ENCODE measurements at regions not wholly inside any gene's neighbourhood (a gene's known extent, or its start where the extent isn't known, plus 50 kb on each side); places are given as distances from the start of the nearest gene placed in this dataset.

GRCh38 chr21:32182449-32182848, 96.4 kb downstream of the MIS18A start:
- TF ChIP-seq POLR2A (IDR thresholded peaks at IDR 0.05): no peak
- no peak for TF ChIP-seq POLR2AphosphoS5 (IDR thresholded peaks at IDR 0.05)
- TF ChIP-seq CTCF (IDR thresholded peaks at IDR 0.05): no peak
- TF ChIP-seq EP300 (IDR thresholded peaks at IDR 0.05): no peak
- Histone ChIP-seq H3K27me3 (no peaks in the 10 kb centered on the region), H3K4me1 (no peaks in the 10 kb centered on the region), H3K36me3 (no peaks in the 10 kb centered on the region), H3K27ac (no peak overlapping the region), H3K9me3 (no peaks in the 10 kb centered on the region), H3K4me3 (no peak overlapping the region)
- no peak for ATAC-seq
- WGBS, 2 donors (ENCODE audit: low coverage in 1 of 2): 80 to 83% methylated on average over 1 of the region's 5 CpGs

GRCh38 chr21:32181457-32181856, 97.4 kb downstream of the MIS18A start:
- H3K4me1 ChIP-seq: no peaks in the 10 kb centered on the region
- H3K27ac ChIP-seq: no peak overlapping the region
- no peak for ATAC-seq
- 80 to 83% methylated on average over 1 of the region's 1 CpG for WGBS, 2 donors (ENCODE audit: low coverage in 1 of 2)
- no peak overlapping the region for H3K4me3 ChIP-seq
- H3K27me3 ChIP-seq: no peaks in the 10 kb centered on the region
- no peaks in the 10 kb centered on the region for H3K9me3 ChIP-seq
- no peaks in the 10 kb centered on the region for H3K36me3 ChIP-seq
- no peak for TF ChIP-seq CTCF (IDR thresholded peaks at IDR 0.05)

- no peaks in the 10 kb centered on the region for H3K9me3 ChIP-seq
- no peak overlapping the region for H3K27ac ChIP-seq
- no peak overlapping the region for H3K4me3 ChIP-seq
- H3K36me3 ChIP-seq: no peaks in the 10 kb centered on the region
- TF ChIP-seq POLR2A (IDR thresholded peaks at IDR 0.05) (no peak), EP300 (IDR thresholded peaks at IDR 0.05) (no peak), POLR2AphosphoS5 (IDR thresholded peaks at IDR 0.05) (no peak), CTCF (IDR thresholded peaks at IDR 0.05) (no peak)
- no peak for ATAC-seq
- H3K27me3 ChIP-seq: no peaks in the 10 kb centered on the region
- H3K4me1 ChIP-seq: no peaks in the 10 kb centered on the region
These were observed 104.0 kb downstream of the MIS18A start for GRCh38 chr21:32174819-32175218.

- 11 to 33% methylated on average over 1 of the region's 1 CpG for WGBS, 2 donors (ENCODE audit: low coverage in 1 of 2)
- Histone ChIP-seq H3K27ac (no peak overlapping the region), H3K36me3 (no peaks in the 10 kb centered on the region), H3K4me3 (no peak overlapping the region), H3K9me3 (no peaks in the 10 kb centered on the region), H3K27me3 (no peaks in the 10 kb centered on the region), H3K4me1 (no peaks in the 10 kb centered on the region)
- ATAC-seq: no peak
- no peak for TF ChIP-seq POLR2A (IDR thresholded peaks at IDR 0.05)
- no peak for TF ChIP-seq POLR2AphosphoS5 (IDR thresholded peaks at IDR 0.05)
These were observed 105.6 kb downstream of the MIS18A start for GRCh38 chr21:32173121-32173724.

GRCh38 chr21:32172106-32172505, 106.7 kb downstream of the MIS18A start:
- Histone ChIP-seq H3K27ac (no peak overlapping the region), H3K4me1 (no peaks in the 10 kb centered on the region), H3K9me3 (no peaks in the 10 kb centered on the region), H3K27me3 (no peaks in the 10 kb centered on the region), H3K4me3 (no peak overlapping the region), H3K36me3 (no peaks in the 10 kb centered on the region)
- 28 to 48% methylated on average over 2 of the region's 2 CpGs for WGBS, 2 donors (ENCODE audit: low coverage in 1 of 2)
- TF ChIP-seq POLR2AphosphoS5 (IDR thresholded peaks at IDR 0.05) (no peak), CTCF (IDR thresholded peaks at IDR 0.05) (no peak), EP300 (IDR thresholded peaks at IDR 0.05) (no peak), POLR2A (IDR thresholded peaks at IDR 0.05) (no peak)
- no peak for ATAC-seq
